Right lobe of liver (tissue), 6 donors: ENCODE measurements at regions not wholly inside any gene's neighbourhood (a gene's known extent, or its start where the extent isn't known, plus 50 kb on each side); places are given as distances from the start of the nearest gene placed in this dataset.

ENCODE experiments used
- ATAC-seq, 4 donors: fragments of 200-7000 bp; cut with Tn5 transposase; one replicate each; pipeline ENCODE4 v1.9.1; 2020; ENCODE audit warnings: mild to moderate bottlenecking in 4 of 4, moderate library complexity in 4 of 4
- DNase-seq, 3 donors: peaks; one replicate each; pipeline ENCODE4 v3.0.0-alpha.2; 2020
- H3K27ac ChIP-seq, 3 donors: fragments of 200-600 bp; one replicate each; pipeline ENCODE4 v1.8.0; 2022
- H3K27me3 ChIP-seq, 2 donors: fragments of 200-600 bp; one replicate each; pipeline ENCODE4 v1.8.0; 2022
- H3K36me3 ChIP-seq, 4 donors: fragments of 200-600 bp; sonication (generic) in 1 of 4; one replicate each; pipeline versions ENCODE4 v1.5.1 to v1.8.0; 2017 to 2022; ENCODE audit warnings: control low read depth in 1 of 4
- H3K4me1 ChIP-seq, 4 donors: fragments of 200-600 bp; sonication (generic) in 1 of 4; one replicate each; pipeline versions ENCODE4 v1.5.1 to v1.8.0; 2017 to 2022; ENCODE audit warnings: control low read depth in 1 of 4
- H3K4me3 ChIP-seq, 3 donors: fragments of 200-600 bp; one replicate each; pipeline ENCODE4 v1.8.0; 2022
- H3K9me3 ChIP-seq, 4 donors: fragments of 200-600 bp; sonication (generic) in 1 of 4; one replicate each; pipeline versions ENCODE4 v1.5.1 to v1.8.0; 2017 to 2022; ENCODE audit warnings: control low read depth in 1 of 4
- POLR2A ChIP-seq: fragments of 450-650 bp; IDR thresholded peaks from one replicate; pipeline ENCODE4 v1.6.1; 2017; ENCODE audit warnings: antibody characterized with exemption, mild to moderate bottlenecking
- WGBS: methylation state at CpG from one replicate; pipeline ENCODE4 v1.1.6; 2018; ENCODE audit warnings: low coverage, low lambda C conversion rate; ENCODE audit not compliant: insufficient coverage; ENCODE audit errors: missing lambda C conversion rate; 5-methylcytosine and 5-hydroxymethylcytosine counted together
- intact Hi-C, 2 donors: fragments of 100-400 bp; cut with DNase I; formaldehyde crosslinking; loops; one replicate each; pipeline versions ENCODE4 v1.11.2 to v1.14.1; 2022
- TF ChIP-seq, protein P1 (sequence below), 4 donors: fragments of 200-600 bp in 3 of 4; fragments of 450-650 bp in 1 of 4; IDR thresholded peaks; one replicate each; pipeline versions ENCODE4 v1.5.1 to v1.8.0; 2016 to 2022; ENCODE audit warnings: antibody characterized with exemption in 4 of 4, mild to moderate bottlenecking in 2 of 4
- donor health status: DM: no; HTN: yes; CAD: no.
- donor health status: DM: no; HTN: no; CAD: no.
- donor health status: DM: no; HTN: no; CAD: no.
- donor health status: DM: no; HTN: yes; CAD: no.
- donor health status: DM: no; HTN: yes; CAD: no.

- ATAC-seq (no peak), DNase-seq (no peak)
- no peak for TF ChIP-seq POLR2A
- TF ChIP-seq, protein P1, sequence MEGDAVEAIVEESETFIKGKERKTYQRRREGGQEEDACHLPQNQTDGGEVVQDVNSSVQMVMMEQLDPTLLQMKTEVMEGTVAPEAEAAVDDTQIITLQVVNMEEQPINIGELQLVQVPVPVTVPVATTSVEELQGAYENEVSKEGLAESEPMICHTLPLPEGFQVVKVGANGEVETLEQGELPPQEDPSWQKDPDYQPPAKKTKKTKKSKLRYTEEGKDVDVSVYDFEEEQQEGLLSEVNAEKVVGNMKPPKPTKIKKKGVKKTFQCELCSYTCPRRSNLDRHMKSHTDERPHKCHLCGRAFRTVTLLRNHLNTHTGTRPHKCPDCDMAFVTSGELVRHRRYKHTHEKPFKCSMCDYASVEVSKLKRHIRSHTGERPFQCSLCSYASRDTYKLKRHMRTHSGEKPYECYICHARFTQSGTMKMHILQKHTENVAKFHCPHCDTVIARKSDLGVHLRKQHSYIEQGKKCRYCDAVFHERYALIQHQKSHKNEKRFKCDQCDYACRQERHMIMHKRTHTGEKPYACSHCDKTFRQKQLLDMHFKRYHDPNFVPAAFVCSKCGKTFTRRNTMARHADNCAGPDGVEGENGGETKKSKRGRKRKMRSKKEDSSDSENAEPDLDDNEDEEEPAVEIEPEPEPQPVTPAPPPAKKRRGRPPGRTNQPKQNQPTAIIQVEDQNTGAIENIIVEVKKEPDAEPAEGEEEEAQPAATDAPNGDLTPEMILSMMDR (IDR thresholded peaks at IDR 0.05): no peak
- Histone ChIP-seq H3K4me3 (no peak overlapping the region), H3K9me3 (no peaks in the 10 kb centered on the region), H3K4me1 (no peaks in the 10 kb centered on the region), H3K36me3 (no peaks in the 10 kb centered on the region), H3K27ac (no peak overlapping the region), H3K27me3 (no peaks in the 10 kb centered on the region)
- intact Hi-C loops: no loop called here
Measured at GRCh38 chr7:94228223-94228622, 166.5 kb upstream of the COL1A2 start.

DNA sequence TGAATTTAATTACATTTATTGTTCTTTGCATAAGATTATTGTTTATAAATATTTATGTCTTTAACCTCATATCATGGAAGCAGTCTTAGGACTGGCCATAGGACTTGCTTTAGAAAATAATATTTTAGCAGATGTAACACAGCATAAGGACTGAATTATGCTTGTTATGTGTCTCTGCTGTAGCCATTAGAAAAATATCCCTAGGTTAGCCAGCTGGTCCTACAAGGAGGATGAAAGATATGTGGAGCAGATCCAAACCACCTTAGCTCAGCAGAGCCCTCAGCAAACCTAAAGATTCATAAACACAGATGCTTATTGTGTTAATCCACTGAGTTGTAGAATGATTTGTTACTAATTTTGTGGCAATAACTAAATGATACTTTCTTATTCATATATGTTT, 166.0 kb upstream of the COL1A2 start:
- H3K9me3 ChIP-seq: no peaks in the 10 kb centered on the region
- DNase-seq (no peak), ATAC-seq (no peak)
- no peaks in the 10 kb centered on the region for H3K4me1 ChIP-seq
- intact Hi-C loops: no loop called here
- H3K36me3 ChIP-seq: no peaks in the 10 kb centered on the region
- TF ChIP-seq, protein P1 (IDR thresholded peaks at IDR 0.05): no peak
- no peak for TF ChIP-seq POLR2A
- no peaks in the 10 kb centered on the region for H3K27me3 ChIP-seq
- H3K27ac ChIP-seq: no peak overlapping the region
- H3K4me3 ChIP-seq: no peak overlapping the region

- 39% methylated on average over 2 of the region's 2 CpGs for WGBS
- no peak for TF ChIP-seq POLR2A
- TF ChIP-seq, protein P1 (IDR thresholded peaks at IDR 0.05): no peak
- Histone ChIP-seq H3K27ac (no peak overlapping the region), H3K4me3 (no peak overlapping the region), H3K9me3 (no peaks in the 10 kb centered on the region), H3K27me3 (no peaks in the 10 kb centered on the region), H3K36me3 (no peaks in the 10 kb centered on the region), H3K4me1 (no peaks in the 10 kb centered on the region)
- DNase-seq: no peak
- no peak for ATAC-seq
- intact Hi-C loops: no loop called here
Measured at GRCh38 chr7:94231305-94231704, 163.4 kb upstream of the COL1A2 start.

DNA sequence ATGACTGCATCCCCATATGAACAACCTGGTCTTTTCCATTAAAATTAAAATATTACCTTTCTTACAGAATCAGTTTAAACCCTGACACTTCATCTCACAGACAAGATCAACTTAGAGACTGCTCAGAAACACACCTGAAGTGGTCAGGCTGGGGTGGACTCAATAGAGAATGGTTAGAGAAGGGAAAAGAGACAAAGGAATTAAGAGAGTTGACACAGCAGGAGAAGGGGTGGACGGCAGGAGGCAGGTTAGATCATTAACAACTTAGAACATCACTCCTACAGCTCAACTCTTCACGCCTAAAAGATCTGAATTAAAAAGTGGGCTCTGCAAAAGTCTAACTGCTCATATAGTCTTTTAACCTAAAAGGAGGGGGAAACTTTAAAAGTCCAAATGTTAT, 157.7 kb upstream of the COL1A2 start:
- Histone ChIP-seq H3K27me3 (no peaks in the 10 kb centered on the region), H3K9me3 (no peaks in the 10 kb centered on the region), H3K27ac (no peak overlapping the region), H3K4me1 (no peaks in the 10 kb centered on the region), H3K36me3 (no peaks in the 10 kb centered on the region), H3K4me3 (no peak overlapping the region)
- 20% methylated on average over 2 of the region's 2 CpGs for WGBS
- DNase-seq (no peak), ATAC-seq (no peak)
- intact Hi-C loops: no loop called here
- no peak for TF ChIP-seq POLR2A
- TF ChIP-seq, protein P1 (IDR thresholded peaks at IDR 0.05): no peak

GRCh38 chr7:94237417-94237816, 157.3 kb upstream of the COL1A2 start:
- TF ChIP-seq, protein P1 (IDR thresholded peaks at IDR 0.05): no peak
- TF ChIP-seq POLR2A: no peak
- intact Hi-C loops: no loop called here
- Histone ChIP-seq H3K4me3 (no peak overlapping the region), H3K4me1 (no peaks in the 10 kb centered on the region), H3K27me3 (no peaks in the 10 kb centered on the region), H3K9me3 (no peaks in the 10 kb centered on the region), H3K27ac (no peak overlapping the region), H3K36me3 (no peaks in the 10 kb centered on the region)
- ATAC-seq (no peak), DNase-seq (no peak)
- 40% methylated on average over 3 of the region's 3 CpGs for WGBS
